Left ventricle myocardium inferior (tissue), 1 donor: ENCODE measurements at regions not wholly inside any gene's neighbourhood (a gene's known extent, or its start where the extent isn't known, plus 50 kb on each side); places are given as distances from the start of the nearest gene placed in this dataset.

Experiments used
- DNase-seq: peaks from one replicate; pipeline ENCODE4 v3.0.0-alpha.2; 2020
- H3K27ac ChIP-seq: fragments of 200-600 bp; replicated peaks from 2 replicates; pipeline ENCODE4 v1.8.0; 2021
- H3K27me3 ChIP-seq: fragments of 200-600 bp; 2 replicates; pipeline ENCODE4 v1.8.0; 2021; ENCODE audit warnings: low read depth
- H3K36me3 ChIP-seq: fragments of 200-600 bp; 2 replicates; pipeline ENCODE4 v1.8.0; 2021
- H3K4me1 ChIP-seq: fragments of 200-600 bp; 2 replicates; pipeline ENCODE4 v1.8.0; 2021
- H3K4me3 ChIP-seq: fragments of 200-600 bp; 2 replicates; pipeline ENCODE4 v1.8.0; 2021; ENCODE audit warnings: mild to moderate bottlenecking, moderate library complexity
- H3K9me3 ChIP-seq: fragments of 200-600 bp; replicated peaks from 2 replicates; pipeline ENCODE4 v1.8.0; 2021
- intact Hi-C: fragments of 100-400 bp; cut with micrococcal nuclease; formaldehyde crosslinking; loops from one replicate; pipeline ENCODE4 v1.11.0; 2022
- TF ChIP-seq, protein P1 (sequence below): fragments of 200-600 bp; IDR thresholded peaks from 2 replicates; pipeline ENCODE4 v1.8.0; 2021; ENCODE audit warnings: antibody characterized with exemption, mild to moderate bottlenecking, borderline replicate concordance
- donor health status: DM: no; HTN: yes; CAD: no; lungs with severe emphysema.

DNA sequence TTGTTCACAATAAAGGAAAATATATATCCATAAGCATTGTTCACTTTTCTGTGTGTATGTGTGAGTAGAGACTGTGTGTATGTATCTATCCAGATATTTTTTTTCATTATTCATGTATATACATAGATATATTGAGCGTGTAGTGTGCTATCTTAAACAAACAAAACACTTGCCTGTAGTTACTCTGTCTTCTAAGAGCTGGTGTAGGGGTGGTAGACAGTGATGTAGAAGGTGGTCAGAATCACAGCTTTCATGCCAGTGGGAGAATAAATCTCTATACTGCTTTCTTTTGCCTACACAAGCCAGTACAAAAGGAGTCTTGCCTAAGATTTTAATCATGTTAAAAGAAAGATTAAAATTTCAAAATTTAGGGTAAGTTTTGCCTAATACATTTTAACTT, 122.0 kb downstream of the UCHL5 start:
- Histone ChIP-seq H3K27ac (no peak overlapping the region), H3K27me3 (no peaks in the 10 kb centered on the region), H3K36me3 (no peaks in the 10 kb centered on the region), H3K9me3 (no peaks in the 10 kb centered on the region), H3K4me1 (no peaks in the 10 kb centered on the region), H3K4me3 (no peak overlapping the region)
- intact Hi-C loops = no loop called here
- TF ChIP-seq, protein P1, sequence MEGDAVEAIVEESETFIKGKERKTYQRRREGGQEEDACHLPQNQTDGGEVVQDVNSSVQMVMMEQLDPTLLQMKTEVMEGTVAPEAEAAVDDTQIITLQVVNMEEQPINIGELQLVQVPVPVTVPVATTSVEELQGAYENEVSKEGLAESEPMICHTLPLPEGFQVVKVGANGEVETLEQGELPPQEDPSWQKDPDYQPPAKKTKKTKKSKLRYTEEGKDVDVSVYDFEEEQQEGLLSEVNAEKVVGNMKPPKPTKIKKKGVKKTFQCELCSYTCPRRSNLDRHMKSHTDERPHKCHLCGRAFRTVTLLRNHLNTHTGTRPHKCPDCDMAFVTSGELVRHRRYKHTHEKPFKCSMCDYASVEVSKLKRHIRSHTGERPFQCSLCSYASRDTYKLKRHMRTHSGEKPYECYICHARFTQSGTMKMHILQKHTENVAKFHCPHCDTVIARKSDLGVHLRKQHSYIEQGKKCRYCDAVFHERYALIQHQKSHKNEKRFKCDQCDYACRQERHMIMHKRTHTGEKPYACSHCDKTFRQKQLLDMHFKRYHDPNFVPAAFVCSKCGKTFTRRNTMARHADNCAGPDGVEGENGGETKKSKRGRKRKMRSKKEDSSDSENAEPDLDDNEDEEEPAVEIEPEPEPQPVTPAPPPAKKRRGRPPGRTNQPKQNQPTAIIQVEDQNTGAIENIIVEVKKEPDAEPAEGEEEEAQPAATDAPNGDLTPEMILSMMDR = no peak
- no peak for DNase-seq

DNA sequence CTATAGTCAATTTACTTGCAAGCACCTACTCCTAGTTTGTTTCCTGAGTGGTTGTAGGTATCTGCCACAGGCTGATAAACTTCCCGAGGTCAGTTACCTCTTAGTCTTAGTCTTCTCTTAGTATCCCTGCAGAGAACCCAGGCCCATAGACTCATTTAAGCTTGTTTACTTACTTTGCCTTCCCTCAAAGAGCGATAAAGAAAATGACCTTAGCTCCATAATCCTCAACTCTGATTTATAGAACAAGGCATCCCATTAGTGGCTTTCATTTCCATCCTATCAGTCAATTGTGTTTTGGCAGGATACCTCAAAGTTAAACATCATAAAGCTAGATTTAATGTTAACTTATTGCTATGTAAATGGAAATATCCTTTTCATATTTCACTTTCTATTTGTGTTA, 119.7 kb downstream of the UCHL5 start:
- TF ChIP-seq, protein P1 = no peak
- intact Hi-C loops = no loop called here
- DNase-seq = no peak
- Histone ChIP-seq H3K36me3 (no peaks in the 10 kb centered on the region), H3K4me1 (no peaks in the 10 kb centered on the region), H3K9me3 (no peaks in the 10 kb centered on the region), H3K4me3 (no peak overlapping the region), H3K27ac (no peak overlapping the region), H3K27me3 (no peaks in the 10 kb centered on the region)

DNA sequence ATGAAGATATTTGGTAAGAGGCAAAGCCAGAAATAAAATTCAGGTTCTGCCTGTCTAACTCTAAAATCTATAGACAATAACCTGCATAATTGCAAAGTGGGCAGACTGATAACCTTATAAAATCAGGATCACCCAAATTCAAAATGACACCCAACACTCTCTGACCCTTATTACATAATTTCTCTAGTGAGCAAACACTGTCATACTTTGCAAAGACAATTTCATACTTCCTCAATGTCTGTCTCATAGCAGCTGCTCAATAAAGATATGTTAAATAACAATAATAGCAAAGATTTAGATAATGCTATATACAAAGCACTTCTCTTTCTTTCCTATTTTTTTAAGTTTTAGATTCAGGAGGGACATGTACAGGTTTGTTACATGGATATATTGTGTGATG, 118.5 kb downstream of the UCHL5 start:
- TF ChIP-seq, protein P1 = no peak
- Histone ChIP-seq H3K36me3 (no peaks in the 10 kb centered on the region), H3K4me3 (no peak overlapping the region), H3K27me3 (no peaks in the 10 kb centered on the region), H3K27ac (no peak overlapping the region), H3K9me3 (no peaks in the 10 kb centered on the region), H3K4me1 (no peaks in the 10 kb centered on the region)
- intact Hi-C loops = no loop called here
- DNase-seq = no peak

DNA sequence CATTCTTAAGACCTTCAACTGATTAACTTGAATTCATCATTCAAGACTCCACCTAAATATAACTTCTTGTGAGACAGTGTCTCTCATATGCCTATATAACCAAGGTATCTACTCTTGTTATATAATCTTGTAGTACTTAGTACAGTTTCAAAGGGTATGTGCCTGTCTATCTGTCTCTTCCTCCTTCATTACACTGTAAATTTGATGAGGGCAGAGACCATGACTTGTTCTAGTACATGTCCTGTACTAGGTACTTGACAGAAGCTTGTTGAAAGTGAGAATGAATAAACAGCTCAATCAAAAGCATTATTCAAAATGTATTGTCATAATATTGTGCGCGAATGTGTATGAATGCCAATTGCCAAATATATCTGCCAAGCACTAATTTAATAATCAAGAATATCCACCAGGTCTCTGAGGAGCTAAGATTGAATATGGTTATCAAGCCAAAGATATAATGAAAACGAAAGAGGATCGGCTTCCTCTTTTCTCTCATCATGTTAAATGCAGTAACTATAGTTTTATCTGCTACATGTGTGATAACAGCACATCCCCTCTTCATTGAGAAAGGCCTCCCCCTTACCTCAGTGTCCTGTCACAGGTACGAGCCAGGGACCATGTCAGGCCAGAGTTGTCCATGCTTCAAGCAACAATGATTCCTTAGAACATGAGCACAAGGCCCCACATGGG, 117.3 kb downstream of the UCHL5 start:
- H3K4me3 ChIP-seq = no peak overlapping the region
- no peak for DNase-seq
- H3K27ac ChIP-seq = no peak overlapping the region
- intact Hi-C loops = no loop called here
- H3K9me3 ChIP-seq = no peaks in the 10 kb centered on the region
- TF ChIP-seq, protein P1 = no peak
- no peaks in the 10 kb centered on the region for H3K4me1 ChIP-seq
- no peaks in the 10 kb centered on the region for H3K36me3 ChIP-seq
- H3K27me3 ChIP-seq = no peaks in the 10 kb centered on the region

DNA sequence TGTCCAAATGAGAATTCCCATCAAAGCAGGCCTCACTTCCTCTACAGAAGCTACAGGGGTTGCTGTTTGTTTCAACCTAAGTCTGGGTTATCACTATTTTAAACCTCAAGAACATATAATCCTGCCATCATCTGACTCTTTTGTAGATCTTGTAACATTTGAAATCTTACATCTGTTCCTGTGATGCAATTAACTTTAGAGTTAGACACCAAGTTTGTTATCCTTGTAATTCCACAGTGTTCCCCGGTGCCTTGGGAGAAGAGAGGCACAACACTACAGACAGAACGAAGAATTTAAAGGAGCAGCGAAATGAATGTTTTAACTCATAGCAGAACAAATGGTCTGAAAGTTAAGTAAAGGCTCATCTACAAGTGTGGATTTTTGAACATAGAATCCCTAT, 116.1 kb downstream of the UCHL5 start:
- Histone ChIP-seq H3K9me3 (no peaks in the 10 kb centered on the region), H3K4me1 (no peaks in the 10 kb centered on the region), H3K27ac (no peak overlapping the region), H3K4me3 (no peak overlapping the region), H3K36me3 (no peaks in the 10 kb centered on the region), H3K27me3 (no peaks in the 10 kb centered on the region)
- TF ChIP-seq, protein P1 = no peak
- intact Hi-C loops = no loop called here
- DNase-seq = no peak
